Aorta (tissue), 5 donors: ENCODE measurements at regions not wholly inside any gene's neighbourhood (a gene's known extent, or its start where the extent isn't known, plus 50 kb on each side); places are given as distances from the start of the nearest gene placed in this dataset.

ENCODE experiments used
- ATAC-seq: fragments of 200-7000 bp; cut with Tn5 transposase; one replicate; pipeline ENCODE4 v1.9.1; 2022; ENCODE audit warnings: moderate library complexity; ENCODE audit not compliant: low FRiP score
- DNase-seq, 2 donors: peaks; one replicate each; pipeline ENCODE4 v3.0.0-alpha.2; 2020
- H3K27ac ChIP-seq, 2 donors: one replicate each; pipeline ENCODE4 v1.5.1; 2013; ENCODE audit warnings: low read length in 2 of 2, mild to moderate bottlenecking in 2 of 2, moderate library complexity in 2 of 2, control low read depth in 1 of 2, inconsistent platforms in 1 of 2, low read depth in 1 of 2
- H3K27me3 ChIP-seq, 2 donors: one replicate each; pipeline ENCODE4 v1.6.1; 2013; ENCODE audit warnings: control low read depth in 1 of 2, low read length in 1 of 2, mild to moderate bottlenecking in 1 of 2, moderate library complexity in 1 of 2; ENCODE audit not compliant: insufficient read depth in 2 of 2, control insufficient read depth in 1 of 2
- H3K36me3 ChIP-seq, 2 donors: one replicate each; pipeline ENCODE4 v1.6.1; 2013; ENCODE audit warnings: control low read depth in 1 of 2, low read length in 1 of 2, mild to moderate bottlenecking in 1 of 2; ENCODE audit not compliant: insufficient read depth in 2 of 2, control insufficient read depth in 1 of 2
- H3K4me1 ChIP-seq, 2 donors: one replicate each; pipeline ENCODE4 v1.6.1; 2013; ENCODE audit warnings: low read length in 2 of 2, control low read depth in 1 of 2, mild to moderate bottlenecking in 1 of 2, moderate library complexity in 1 of 2; ENCODE audit not compliant: insufficient read depth in 2 of 2, control insufficient read depth in 1 of 2
- H3K4me3 ChIP-seq, 2 donors: one replicate each; pipeline ENCODE4 v1.5.1; 2013; ENCODE audit warnings: low read length in 2 of 2, control low read depth in 1 of 2, mild to moderate bottlenecking in 1 of 2
- H3K9me3 ChIP-seq: one replicate; pipeline ENCODE4 v1.6.1; 2013; ENCODE audit warnings: mild to moderate bottlenecking, low read length; ENCODE audit not compliant: control insufficient read depth
- WGBS, 2 donors: extraction: QIAGEN DNeasy Blood & Tissue Kit; methylation state at CpG; one replicate each; pipeline ENCODE4 v1.1.7; 2013; 5-methylcytosine and 5-hydroxymethylcytosine counted together
- intact Hi-C, 2 donors: fragments of 100-400 bp; cut with DNase I; formaldehyde crosslinking; loops; one replicate each; pipeline versions ENCODE4 v1.14.2 to v1.15.0; 2022
- donor health status: healthy with polysubstance abuse.
- donor health status: Bipolar disorder and iron deficiency.
- donor health status: DM: no; HTN: no; CAD: no.
- donor health status: DM: no; HTN: no; CAD: no.
- donor health status: DM: yes; HTN: yes; CAD: no.

DNA sequence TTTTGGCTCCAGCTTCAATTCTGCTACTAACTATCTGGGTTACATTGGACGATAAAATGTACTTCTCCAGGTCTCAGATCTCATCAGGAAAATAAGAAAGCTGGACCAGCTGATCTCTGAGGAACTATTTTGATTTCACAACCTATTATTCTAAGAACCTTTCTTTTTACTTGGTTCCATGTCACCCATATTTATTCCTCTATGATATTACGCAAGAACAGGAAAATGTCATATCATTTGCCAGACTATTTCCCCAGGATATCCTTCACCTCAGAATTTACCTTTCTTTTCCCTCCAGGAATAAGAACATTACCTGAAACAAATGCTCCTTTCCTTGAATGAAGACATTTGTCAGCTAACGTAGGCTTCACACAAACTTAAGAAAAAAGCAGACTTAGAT lies 387.5 kb upstream of the RAG2 start:
- intact Hi-C loops, result no loop called here
- WGBS, 2 donors, result 80 to 87% methylated on average over 3 of the region's 3 CpGs
- no peak for ATAC-seq
- Histone ChIP-seq H3K4me1 (no peaks in the 10 kb centered on the region), H3K4me3 (no peak overlapping the region), H3K9me3 (no peaks in the 10 kb centered on the region), H3K36me3 (no peaks in the 10 kb centered on the region), H3K27me3 (no peaks in the 10 kb centered on the region), H3K27ac (no peak overlapping the region)
- DNase-seq, result no peak

- WGBS, 2 donors, result 59 to 74% methylated on average over 2 of the region's 2 CpGs
Measured at GRCh38 chr11:36976741-36977140, 378.7 kb upstream of the RAG2 start.

GRCh38 chr11:36974771-36975170 lies 376.7 kb upstream of the RAG2 start:
- Histone ChIP-seq H3K36me3 (no peaks in the 10 kb centered on the region), H3K9me3 (peaks cover 3% of the 10 kb centered on the region), H3K4me1 (no peaks in the 10 kb centered on the region), H3K27me3 (no peaks in the 10 kb centered on the region), H3K27ac (no peak overlapping the region), H3K4me3 (no peak overlapping the region)
- no peak for ATAC-seq
- intact Hi-C loops, result no loop called here
- 93 to 98% methylated on average over 1 of the region's 1 CpG for WGBS, 2 donors
- DNase-seq, result no peak

More at GRCh38 chr11:36976741-36977140, 378.7 kb upstream of the RAG2 start:
- intact Hi-C loops, result no loop called here
- Histone ChIP-seq H3K27me3 (no peaks in the 10 kb centered on the region), H3K9me3 (peaks cover 3% of the 10 kb centered on the region), H3K36me3 (no peaks in the 10 kb centered on the region), H3K4me1 (no peaks in the 10 kb centered on the region), H3K27ac (no peak overlapping the region), H3K4me3 (no peak overlapping the region)
- no peak for ATAC-seq
- DNase-seq, result no peak

DNA sequence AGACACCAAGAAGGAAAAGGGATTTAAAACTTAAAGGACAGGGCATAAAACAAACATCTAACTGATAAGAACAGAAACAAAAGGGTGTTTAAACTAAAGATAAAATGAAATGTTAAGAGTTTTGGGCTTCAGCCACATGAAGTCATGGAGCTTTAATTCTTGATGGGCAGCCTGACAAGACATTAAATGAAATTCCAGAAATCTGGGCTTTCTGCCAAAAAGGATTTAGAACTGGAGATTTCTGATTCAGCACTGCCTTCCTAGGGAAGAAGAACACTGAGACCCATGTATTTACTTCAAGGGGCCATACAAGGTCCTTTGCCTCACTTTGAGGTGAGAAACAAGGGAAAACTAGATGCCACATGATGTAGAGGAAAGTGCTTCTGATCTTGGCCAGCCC lies 355.9 kb upstream of the RAG2 start:
- ATAC-seq (no peak), DNase-seq (no peak)
- intact Hi-C loops, result no loop called here
- no peak overlapping the region for H3K4me3 ChIP-seq
- no peaks in the 10 kb centered on the region for H3K27me3 ChIP-seq
- H3K4me1 ChIP-seq, result no peaks in the 10 kb centered on the region
- H3K9me3 ChIP-seq, result peaks cover 6% of the 10 kb centered on the region
- H3K36me3 ChIP-seq, result no peaks in the 10 kb centered on the region
- no peak overlapping the region for H3K27ac ChIP-seq

DNA sequence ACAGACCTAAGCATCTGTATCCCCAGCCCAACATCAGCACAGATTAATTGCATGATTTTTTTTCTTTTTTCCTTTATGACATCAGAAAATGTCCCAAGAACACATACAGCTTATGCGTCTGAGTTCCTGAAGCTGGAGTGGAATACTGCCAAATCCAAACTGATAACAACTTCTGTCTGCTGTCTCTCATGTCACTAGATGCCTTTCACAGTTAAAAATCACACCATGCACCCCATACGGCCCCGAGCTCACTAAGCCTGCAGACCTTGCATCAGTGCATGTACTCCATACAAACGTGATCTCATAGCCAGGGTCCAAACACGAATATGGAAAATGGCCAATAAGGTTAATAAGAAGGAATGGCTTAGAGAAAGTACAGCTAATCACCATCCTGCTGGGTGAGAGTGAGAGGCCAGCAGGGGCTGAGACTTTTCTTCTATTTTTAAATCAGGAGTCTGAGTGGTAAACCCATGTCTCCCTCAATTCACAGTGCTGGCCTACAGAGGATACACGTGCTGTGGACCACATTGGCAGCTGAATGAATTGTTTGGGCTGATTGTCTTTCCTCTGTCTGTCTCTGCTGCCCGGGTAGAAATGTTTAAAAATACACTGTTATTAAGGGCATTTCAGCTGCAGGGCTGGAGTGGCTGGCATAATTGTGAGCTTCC lies 350.6 kb upstream of the RAG2 start:
- no peak overlapping the region for H3K27ac ChIP-seq
- H3K4me3 ChIP-seq, result no peak overlapping the region
- peaks cover 1% of the 10 kb centered on the region for H3K9me3 ChIP-seq
- H3K36me3 ChIP-seq, result no peaks in the 10 kb centered on the region
- H3K4me1 ChIP-seq, result no peaks in the 10 kb centered on the region
- H3K27me3 ChIP-seq, result no peaks in the 10 kb centered on the region
- ATAC-seq (no peak), DNase-seq (no peak)
- intact Hi-C loops, result no loop called here
- WGBS, 2 donors, result 8 to 12% methylated on average over 7 of the region's 7 CpGs

- H3K9me3 ChIP-seq, result peaks cover 1% of the 10 kb centered on the region
- 36 to 42% methylated on average over 3 of the region's 3 CpGs for WGBS, 2 donors
- no peaks in the 10 kb centered on the region for H3K36me3 ChIP-seq
- DNase-seq (no peak), ATAC-seq (no peak)
- intact Hi-C loops, result no loop called here
- H3K4me3 ChIP-seq, result no peak overlapping the region
- H3K27me3 ChIP-seq, result no peaks in the 10 kb centered on the region
- H3K4me1 ChIP-seq, result no peaks in the 10 kb centered on the region
- no peak overlapping the region for H3K27ac ChIP-seq
Measured at GRCh38 chr11:36945384-36945783, 347.3 kb upstream of the RAG2 start.

DNA sequence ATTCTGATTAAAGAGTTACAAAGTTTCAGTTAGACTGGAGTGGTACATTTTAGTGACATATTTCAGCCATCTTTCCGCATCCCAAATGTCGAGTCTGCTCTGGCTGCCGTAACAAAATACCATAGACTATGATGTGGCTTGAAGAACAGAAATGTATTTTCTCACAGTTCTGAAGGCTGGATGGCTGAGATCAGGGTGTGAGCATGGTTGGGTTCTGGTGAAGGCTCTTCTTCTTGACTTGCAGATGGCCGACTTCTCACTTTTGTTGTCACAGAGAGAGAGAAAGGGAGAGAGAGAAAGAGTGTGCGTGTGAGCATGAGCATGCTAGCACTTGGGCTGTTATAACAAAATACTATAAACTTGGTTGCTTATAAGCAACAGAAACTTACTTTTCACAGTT lies 335.4 kb upstream of the RAG2 start:
- H3K9me3 ChIP-seq, result peaks cover 2% of the 10 kb centered on the region
- H3K27me3 ChIP-seq, result no peaks in the 10 kb centered on the region
- intact Hi-C loops, result no loop called here
- no peaks in the 10 kb centered on the region for H3K4me1 ChIP-seq
- H3K27ac ChIP-seq, result no peak overlapping the region
- no peak overlapping the region for H3K4me3 ChIP-seq
- ATAC-seq, result no peak
- H3K36me3 ChIP-seq, result no peaks in the 10 kb centered on the region
- WGBS, 2 donors, result 90 to 93% methylated on average over 5 of the region's 5 CpGs
- DNase-seq, result no peak

- Histone ChIP-seq H3K4me3 (no peak overlapping the region), H3K9me3 (peaks cover 3% of the 10 kb centered on the region), H3K4me1 (no peaks in the 10 kb centered on the region), H3K36me3 (no peaks in the 10 kb centered on the region), H3K27ac (no peak overlapping the region), H3K27me3 (no peaks in the 10 kb centered on the region)
- no peak for ATAC-seq
- DNase-seq, result no peak
- intact Hi-C loops, result no loop called here
- WGBS, 2 donors, result 67 to 70% methylated on average over 4 of the region's 4 CpGs
Measured at GRCh38 chr11:36931139-36931538, 333.1 kb upstream of the RAG2 start.

DNA sequence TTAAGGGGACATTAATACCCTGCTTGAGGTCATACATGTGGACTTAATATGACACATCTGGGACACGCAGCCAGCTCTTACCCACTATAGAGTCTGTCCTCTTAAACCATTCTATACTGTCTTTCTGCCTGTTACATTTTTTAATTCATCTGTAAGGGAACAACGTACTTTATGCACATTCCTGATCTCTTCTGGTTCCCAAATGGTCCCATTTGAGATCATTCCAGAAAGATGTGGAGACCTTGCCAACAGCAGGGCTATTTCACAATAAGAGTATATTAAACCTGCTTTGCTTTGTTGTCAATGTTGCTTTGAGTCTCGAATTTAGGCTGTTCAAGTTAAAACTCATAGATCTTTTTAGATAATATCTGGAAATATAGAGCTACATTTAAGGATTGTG lies 332.2 kb upstream of the RAG2 start:
- DNase-seq, result no peak
- WGBS, 2 donors, result 57 to 59% methylated on average over 3 of the region's 3 CpGs
- peaks cover 3% of the 10 kb centered on the region for H3K9me3 ChIP-seq
- H3K27me3 ChIP-seq, result no peaks in the 10 kb centered on the region
- intact Hi-C loops, result no loop called here
- no peak for ATAC-seq
- H3K4me1 ChIP-seq, result no peaks in the 10 kb centered on the region
- no peak overlapping the region for H3K4me3 ChIP-seq
- H3K36me3 ChIP-seq, result no peaks in the 10 kb centered on the region
- no peak overlapping the region for H3K27ac ChIP-seq
